PC-9 (cell line): ENCODE measurements at regions not wholly inside any gene's neighbourhood (a gene's known extent, or its start where the extent isn't known, plus 50 kb on each side); places are given as distances from the start of the nearest gene placed in this dataset.

Source experiments
- BruUV-seq: library from RNA; stranded (reverse); fragments of 400-500 nt; replicated peaks from 2 replicates; lab custom pipeline; 2021; lab: Mats Ljungman, UMichigan
- CTCF ChIA-PET: fragments of 300-600 bp; sonication (Branson Sonifier 250); formaldehyde crosslinking; loops from one replicate; lab custom pipeline; 2022; ENCODE audit warnings: antibody characterized with exemption; lab: Charles Lee
- POLR2A ChIA-PET: fragments of 300-600 bp; sonication (Branson Sonifier 250); formaldehyde crosslinking; loops from one replicate; lab custom pipeline; 2022; ENCODE audit warnings: antibody characterized with exemption; ENCODE audit not compliant: unreplicated experiment; lab: Charles Lee
- DNase-seq, 2 experiments: peaks; one replicate each; pipeline versions ENCODE4 v3.0.0 to v3.0.0-alpha.2; 2015 to 2022; ENCODE audit warnings: mixed read lengths in 1 of 2
- H2AFZ ChIP-seq: fragments of 200-600 bp; sonication (generic); 2 replicates; pipeline ENCODE4 v1.8.1; 2017; ENCODE audit warnings: antibody characterized with exemption
- H3F3A ChIP-seq: fragments of 200-600 bp; sonication (generic); 2 replicates; pipeline ENCODE4 v1.8.1; 2017; ENCODE audit warnings: antibody characterized with exemption, mild to moderate bottlenecking, low read depth; ENCODE audit not compliant: insufficient read depth
- H3K27ac ChIP-seq: fragments of 200-600 bp; sonication (generic); 2 replicates; pipeline ENCODE4 v1.6.1; 2016; ENCODE audit warnings: mixed run types
- H3K27me3 ChIP-seq: fragments of 200-600 bp; sonication (generic); 2 replicates; pipeline ENCODE4 v1.6.1; 2016; ENCODE audit warnings: low read depth, mixed run types; ENCODE audit not compliant: insufficient read depth
- H3K36me3 ChIP-seq: fragments of 200-600 bp; sonication (generic); 2 replicates; pipeline ENCODE4 v1.6.1; 2016; ENCODE audit warnings: low read depth, mixed run types
- H3K4me1 ChIP-seq: fragments of 200-600 bp; sonication (generic); replicated peaks from 2 replicates; pipeline ENCODE4 v1.6.1; 2016; ENCODE audit warnings: mixed run types; ENCODE audit not compliant: insufficient read depth
- H3K4me2 ChIP-seq: fragments of 200-600 bp; sonication (generic); 2 replicates; pipeline ENCODE4 v1.6.1; 2017; ENCODE audit warnings: mixed run types
- H3K4me3 ChIP-seq: fragments of 200-600 bp; sonication (generic); 2 replicates; pipeline ENCODE4 v1.6.1; 2016; ENCODE audit warnings: mixed run types
- H3K79me2 ChIP-seq: fragments of 200-600 bp; sonication (generic); 2 replicates; pipeline ENCODE4 v1.6.1; 2017; ENCODE audit warnings: low read depth, mixed run types
- H3K9me2 ChIP-seq: fragments of 200-600 bp; sonication (generic); 2 replicates; pipeline ENCODE4 v1.8.1; 2017; ENCODE audit warnings: mild to moderate bottlenecking; ENCODE audit not compliant: insufficient read depth
- H3K9me3 ChIP-seq: fragments of 200-600 bp; sonication (generic); 2 replicates; pipeline ENCODE4 v1.8.1; 2016; ENCODE audit warnings: low read depth; ENCODE audit not compliant: insufficient read depth
- H4K20me1 ChIP-seq: fragments of 200-600 bp; sonication (generic); 2 replicates; pipeline ENCODE4 v1.8.1; 2017; ENCODE audit not compliant: insufficient read depth
- CTCF ChIP-seq: fragments of 200-600 bp; sonication (generic); conservative IDR thresholded peaks from 2 replicates; pipeline ENCODE4 v1.6.1; 2017; ENCODE audit warnings: mixed run types, antibody characterized with exemption, mild to moderate bottlenecking, moderate library complexity
- EZH2 ChIP-seq: fragments of 200-600 bp; sonication (generic); IDR thresholded peaks from 2 replicates; pipeline ENCODE4 v1.8.0; 2017; ENCODE audit warnings: antibody characterized with exemption, low read depth
- intact Hi-C: fragments of 100-400 bp; cut with micrococcal nuclease; formaldehyde crosslinking; loops from one replicate; pipeline ENCODE4 v1.10.0; 2022; ENCODE audit not compliant: unreplicated experiment

DNA sequence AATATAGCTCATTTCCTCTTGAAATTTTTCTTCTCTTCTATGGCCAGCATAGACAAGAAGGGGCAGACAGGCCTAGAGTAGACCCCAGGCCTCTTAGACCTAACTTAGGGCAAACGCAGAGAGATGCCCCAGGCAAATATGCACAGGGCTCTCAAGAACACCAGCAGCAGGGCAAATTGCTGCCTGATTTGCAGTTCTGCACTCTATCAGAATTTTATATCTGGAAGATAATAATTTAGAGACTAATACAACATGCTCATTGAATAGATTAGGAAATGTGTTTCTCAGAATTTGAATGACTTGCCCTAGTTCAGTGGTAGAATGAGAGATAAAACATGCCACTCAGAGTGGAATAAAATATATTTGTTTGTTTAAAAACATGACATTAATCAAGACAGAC lies 200.4 kb upstream of the ADGRL2 start:
- no peaks in the 10 kb centered on the region for H4K20me1 ChIP-seq
- POLR2A ChIA-PET = no interaction called here
- no peak for TF ChIP-seq CTCF
- TF ChIP-seq EZH2 = no peak
- no TSS peak for BruUV-seq
- no peak overlapping the region for H3K4me2 ChIP-seq
- no peak overlapping the region for H3K27ac ChIP-seq
- no peaks in the 10 kb centered on the region for H3K36me3 ChIP-seq
- H3K79me2 ChIP-seq = no peaks in the 10 kb centered on the region
- 0 out of 2 replicates have a peak, but pooled peaks cover 4% of the 10 kb centered on the region for H3K9me3 ChIP-seq
- no peak overlapping the region for H2AFZ ChIP-seq
- intact Hi-C loops = no loop called here
- H3K9me2 ChIP-seq = no peaks in the 10 kb centered on the region
- no peaks in the 10 kb centered on the region for H3F3A ChIP-seq
- H3K4me1 ChIP-seq = no peaks in the 10 kb centered on the region
- CTCF ChIA-PET = no interaction called here
- no peaks in the 10 kb centered on the region for H3K27me3 ChIP-seq
- no peak overlapping the region for H3K4me3 ChIP-seq
- no peak for DNase-seq

- ChIA-PET CTCF (no interaction called here), POLR2A (no interaction called here)
- H3F3A ChIP-seq = no peaks in the 10 kb centered on the region
- no peak overlapping the region for H3K4me3 ChIP-seq
- no peak for DNase-seq
- H3K27me3 ChIP-seq = no peaks in the 10 kb centered on the region
- TF ChIP-seq EZH2 = no peak
- TF ChIP-seq CTCF = no peak
- BruUV-seq = no TSS peak
- H2AFZ ChIP-seq = no peak overlapping the region
- no peaks in the 10 kb centered on the region for H4K20me1 ChIP-seq
- intact Hi-C loops = no loop called here
- no peaks in the 10 kb centered on the region for H3K9me2 ChIP-seq
- no peaks in the 10 kb centered on the region for H3K79me2 ChIP-seq
- no peaks in the 10 kb centered on the region for H3K4me1 ChIP-seq
- no peak overlapping the region for H3K4me2 ChIP-seq
- no peak overlapping the region for H3K27ac ChIP-seq
- H3K9me3 ChIP-seq = 0 out of 2 replicates have a peak, but pooled peaks cover 4% of the 10 kb centered on the region
- H3K36me3 ChIP-seq = no peaks in the 10 kb centered on the region
Measured at GRCh38 chr1:81598623-81599022, 202.1 kb upstream of the ADGRL2 start.

DNA sequence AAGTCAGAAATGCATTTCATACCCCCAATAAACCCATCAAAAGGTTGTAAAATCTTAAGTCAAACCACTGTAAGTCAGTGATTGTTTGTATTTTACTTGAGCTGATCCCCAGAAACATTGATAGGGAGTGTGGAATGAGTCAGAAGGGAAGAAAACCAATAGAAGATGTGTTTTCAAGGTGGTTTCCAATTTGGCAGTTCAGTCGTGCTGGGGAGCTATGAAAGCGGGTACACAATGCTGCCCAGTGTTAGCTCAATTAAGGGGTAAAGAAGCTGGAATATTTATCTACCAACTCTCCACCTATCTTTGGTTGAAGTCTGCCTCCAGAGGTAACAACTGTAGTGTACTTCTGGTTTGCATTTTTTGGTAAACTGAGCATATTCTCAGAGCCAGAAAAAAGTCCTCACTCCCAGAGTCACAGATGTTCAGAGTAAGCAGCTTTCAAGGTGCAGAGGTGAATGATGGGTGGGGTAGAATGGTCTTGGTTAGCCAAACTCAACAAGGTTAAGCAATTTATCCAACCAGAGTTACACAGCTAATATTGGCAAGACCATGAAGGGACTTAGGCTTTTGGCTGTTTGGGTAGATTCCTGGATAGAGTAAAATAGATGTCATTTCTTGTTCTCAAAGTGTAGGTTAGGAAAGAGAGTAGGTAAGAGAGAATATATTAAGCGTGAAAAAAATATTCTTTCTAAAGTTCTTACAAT lies 202.9 kb upstream of the ADGRL2 start:
- Histone ChIP-seq H3K27ac (no peak overlapping the region), H3K27me3 (no peaks in the 10 kb centered on the region), H3K79me2 (no peaks in the 10 kb centered on the region), H3K4me2 (no peak overlapping the region), H3K9me3 (0 out of 2 replicates have a peak, but pooled peaks cover 4% of the 10 kb centered on the region), H3K9me2 (no peaks in the 10 kb centered on the region), H3K36me3 (no peaks in the 10 kb centered on the region), H2AFZ (no peak overlapping the region; the same call in 1 of the 2 replicates), H3K4me1 (no peaks in the 10 kb centered on the region), H3K4me3 (no peak overlapping the region), H3F3A (no peaks in the 10 kb centered on the region), H4K20me1 (no peaks in the 10 kb centered on the region)
- TF ChIP-seq CTCF (no peak), EZH2 (no peak)
- ChIA-PET CTCF (no interaction called here), POLR2A (no interaction called here)
- DNase-seq = no peak
- intact Hi-C loops = no loop called here
- BruUV-seq = no TSS peak
